Motor neuron (in vitro differentiated cells): ENCODE measurements at regions not wholly inside any gene's neighbourhood (a gene's known extent, or its start where the extent isn't known, plus 50 kb on each side); places are given as distances from the start of the nearest gene placed in this dataset.
"Not testable (repeated sequence)": the region's sequence is repeated elsewhere in the genome, so short reads cannot be mapped to it uniquely, and the experiment has no call there.

Experiments used
- ATAC-seq, 8 experiments: fragments of 200-7000 bp; cut with Tn5 transposase; replicated peaks in 6 of 8; 2 replicates each; pipeline ENCODE4 v1.8.0; 2021; ENCODE audit warnings: mild to moderate bottlenecking in 8 of 8, moderate library complexity in 8 of 8
- H3K27ac ChIP-seq, 2 donors: fragments of 250-450 bp; sonication (Bioruptor Pico); 2 replicates each; pipeline ENCODE4 v1.9.0; 2021; ENCODE audit warnings: antibody characterized with exemption in 2 of 2, mild to moderate bottlenecking in 2 of 2, moderate library complexity in 1 of 2
- H3K4me1 ChIP-seq, 2 donors: fragments of 250-450 bp; sonication (Bioruptor Pico); replicated peaks in 1 of 2; 2 replicates each; pipeline ENCODE4 v1.6.1; 2021; ENCODE audit warnings: antibody characterized with exemption in 2 of 2, mild to moderate bottlenecking in 2 of 2, moderate library complexity in 1 of 2
- H3K4me3 ChIP-seq, 5 donors: fragments of 250-450 bp; sonication (Bioruptor Pico); 2 replicates each; pipeline ENCODE4 v1.9.0; 2021; ENCODE audit warnings: antibody characterized with exemption in 5 of 5, mild to moderate bottlenecking in 5 of 5, moderate library complexity in 4 of 5
- WGBS, 10 experiments: fragments of 450-650 bp; shearing (Covaris generic); methylation state at CpG; one replicate each; pipeline ENCODE4 v1.0.0; 2022; 5-methylcytosine and 5-hydroxymethylcytosine counted together
- in situ Hi-C, 9 experiments: fragments of 400-800 bp; cut with MboI; loops; one replicate each; pipeline ENCODE4 v1.15.0; 2021; ENCODE audit warnings: low sequenced_read_pairs in 9 of 9, low pct_unique_long_range_greater_than_20kb in 2 of 9; ENCODE audit not compliant: unreplicated experiment in 9 of 9

- not testable (repeated sequence) for H3K4me1 ChIP-seq, H3K4me3 ChIP-seq, ATAC-seq, H3K27ac ChIP-seq
- in situ Hi-C loops = loop anchor here in 3 of 9 experiments (25.0 kb wide), 2 partner anchors 229 to 354 kb away; partner anchors contain the start of gene BFSP1 (in 1 of the 3)
- WGBS, 10 experiments = 78 to 100% (median 89%) methylated on average over 1 to 4 of the region's 4 CpGs; no CpG with 5 or more reads in 2 of the 10 experiments
Observed at GRCh38 chr20:17891131-17891530, 77.5 kb downstream of the SNX5 start.

GRCh38 chr20:17890330-17890729, 78.3 kb downstream of the SNX5 start:
- in situ Hi-C loops = loop anchor here in 3 of 9 experiments (25.0 kb wide), 2 partner anchors 228 to 353 kb away; partner anchors contain the start of gene BFSP1 (in 1 of the 3)
- WGBS, 10 experiments = 80 to 100% (median 94%) methylated on average over 1 to 3 of the region's 3 CpGs; no CpG with 5 or more reads in 3 of the 10 experiments
- no peak for ATAC-seq
- no peak overlapping the region for H3K27ac ChIP-seq
- no peaks in the 10 kb centered on the region for H3K4me1 ChIP-seq
- no peak overlapping the region for H3K4me3 ChIP-seq

GRCh38 chr20:17889226-17889625, 79.4 kb downstream of the SNX5 start:
- 0 to 100% (median 52%) methylated on average over 1 of the region's 1 CpG; no CpG with 5 or more reads in 2 of the 10 experiments for WGBS, 10 experiments
- in situ Hi-C loops = loop anchor here in 3 of 9 experiments (25.0 kb wide), 2 partner anchors 227 to 352 kb away; partner anchors contain the start of gene BFSP1 (in 1 of the 3)
- no peak overlapping the region for H3K4me3 ChIP-seq
- H3K27ac ChIP-seq = no peak overlapping the region
- peaks cover 0 to 4% of the 10 kb centered on the region in 2 donors for H3K4me1 ChIP-seq
- no peak for ATAC-seq

GRCh38 chr20:17888044-17888443, 80.5 kb downstream of the SNX5 start:
- Histone ChIP-seq H3K27ac (no peak overlapping the region), H3K4me1 (peaks cover 0 to 4% of the 10 kb centered on the region in 2 donors), H3K4me3 (no peak overlapping the region)
- no peak for ATAC-seq
- in situ Hi-C loops = loop anchor here in 3 of 9 experiments (25.0 kb wide), 2 partner anchors 226 to 351 kb away; partner anchors contain the start of gene BFSP1 (in 1 of the 3)
- WGBS, 10 experiments = 17 to 74% (median 50%) methylated on average over 2 to 7 of the region's 9 CpGs; no CpG with 5 or more reads in 3 of the 10 experiments

GRCh38 chr20:17887331-17888030, 81.1 kb downstream of the SNX5 start:
- in situ Hi-C loops = loop anchor here in 3 of 9 experiments (25.0 kb wide), 2 partner anchors 225 to 350 kb away; partner anchors contain the start of gene BFSP1 (in 1 of the 3)
- no peak overlapping the region for H3K27ac ChIP-seq
- 91 to 100% (median 100%) methylated on average over 1 to 7 of the region's 10 CpGs; no CpG with 5 or more reads in 3 of the 10 experiments for WGBS, 10 experiments
- ATAC-seq = no peak
- H3K4me3 ChIP-seq = no peak overlapping the region
- peaks cover 0 to 4% of the 10 kb centered on the region in 2 donors for H3K4me1 ChIP-seq

GRCh38 chr20:17885544-17885943, 83.0 kb downstream of the SNX5 start:
- WGBS, 10 experiments = 26 to 60% (median 40%) methylated on average over 1 to 4 of the region's 4 CpGs; no CpG with 5 or more reads in 3 of the 10 experiments
- in situ Hi-C loops = loop anchor here in 3 of 9 experiments (25.0 kb wide), 2 partner anchors 223 to 348 kb away; partner anchors contain the start of gene BFSP1 (in 1 of the 3)
- H3K4me3 ChIP-seq = no peak overlapping the region
- ATAC-seq = no peak
- peaks cover 0 to 4% of the 10 kb centered on the region in 2 donors for H3K4me1 ChIP-seq
- no peak overlapping the region for H3K27ac ChIP-seq

GRCh38 chr20:17885076-17885475, 83.5 kb downstream of the SNX5 start:
- in situ Hi-C loops = loop anchor here in 3 of 9 experiments (25.0 kb wide), 2 partner anchors 223 to 348 kb away; partner anchors contain the start of gene BFSP1 (in 1 of the 3)
- H3K4me1 ChIP-seq = peaks cover 0 to 4% of the 10 kb centered on the region in 2 donors
- 50 to 83% (median 69%) methylated on average over 1 to 3 of the region's 3 CpGs; no CpG with 5 or more reads in 5 of the 10 experiments for WGBS, 10 experiments
- H3K27ac ChIP-seq = no peak overlapping the region
- H3K4me3 ChIP-seq = no peak overlapping the region
- no peak for ATAC-seq

- H3K4me3 ChIP-seq = no peak overlapping the region
- WGBS, 10 experiments = 48 to 100% (median 88%) methylated on average over 1 to 12 of the region's 14 CpGs
- no peak for ATAC-seq
- H3K4me1 ChIP-seq = peaks cover 0 to 4% of the 10 kb centered on the region in 2 donors
- H3K27ac ChIP-seq = no peak overlapping the region
- in situ Hi-C loops = loop anchor here in 3 of 9 experiments (25.0 kb wide), 2 partner anchors 222 to 347 kb away; partner anchors contain the start of gene BFSP1 (in 1 of the 3)
Observed at GRCh38 chr20:17884307-17885003, 84.1 kb downstream of the SNX5 start.

GRCh38 chr20:17883592-17884306, 84.8 kb downstream of the SNX5 start:
- peaks cover 0 to 4% of the 10 kb centered on the region in 2 donors for H3K4me1 ChIP-seq
- no peak overlapping the region for H3K4me3 ChIP-seq
- in situ Hi-C loops = loop anchor here in 3 of 9 experiments (25.0 kb wide), 2 partner anchors 221 to 346 kb away; partner anchors contain the start of gene BFSP1 (in 1 of the 3)
- WGBS, 10 experiments = 60 to 100% (median 84%) methylated on average over 1 to 5 of the region's 8 CpGs; no CpG with 5 or more reads in 2 of the 10 experiments
- ATAC-seq = no peak
- H3K27ac ChIP-seq = no peak overlapping the region

GRCh38 chr20:17882834-17883591, 85.6 kb downstream of the SNX5 start:
- Histone ChIP-seq H3K27ac (no peak overlapping the region), H3K4me1 (peaks cover 0 to 4% of the 10 kb centered on the region in 2 donors), H3K4me3 (no peak overlapping the region)
- WGBS, 10 experiments = 17 to 100% (median 86%) methylated on average over 1 to 7 of the region's 10 CpGs; no CpG with 5 or more reads in 4 of the 10 experiments
- in situ Hi-C loops = loop anchor here in 3 of 9 experiments (25.0 kb wide), 2 partner anchors 221 to 346 kb away; partner anchors contain the start of gene BFSP1 (in 1 of the 3)
- no peak for ATAC-seq

GRCh38 chr20:17882065-17882833, 86.3 kb downstream of the SNX5 start:
- no peak overlapping the region for H3K27ac ChIP-seq
- 33 to 80% (median 63%) methylated on average over 1 to 3 of the region's 17 CpGs; no CpG with 5 or more reads in 4 of the 10 experiments for WGBS, 10 experiments
- H3K4me1 ChIP-seq = peaks cover 0 to 4% of the 10 kb centered on the region in 2 donors
- ATAC-seq = no peak
- in situ Hi-C loops = loop anchor here in 3 of 9 experiments (25.0 kb wide), 2 partner anchors 220 to 345 kb away; partner anchors contain the start of gene BFSP1 (in 1 of the 3)
- H3K4me3 ChIP-seq = no peak overlapping the region
